ENCODE measurements at regions not wholly inside any gene's neighbourhood (a gene's known extent, or its start where the extent isn't known, plus 50 kb on each side); places are given as distances from the start of the nearest gene placed in this dataset.
"Not testable (repeated sequence)": the region's sequence is repeated elsewhere in the genome, so short reads cannot be mapped to it uniquely, and the experiment has no call there.

GRCh38 chr5:62093976-62094375, 212.0 kb upstream of the KIF2A start:
- intact Hi-C loops (cut with micrococcal nuclease; ENCODE audit: unreplicated experiment): no loop called here
- peak overlapping the region; percentile 53 for H3K4me3 Mint-ChIP-seq (ENCODE audit: low read depth, unreplicated experiment)
- no TSS peak for BruUV-seq (replicated peaks)
- CTCF ChIA-PET: no interaction called here
- no peak overlapping the region for H3K27ac Mint-ChIP-seq (ENCODE audit: unreplicated experiment)
- H3K36me3 Mint-ChIP-seq (ENCODE audit: insufficient read depth, unreplicated experiment): no peaks in the 10 kb centered on the region
- H3K9me3 Mint-ChIP-seq (ENCODE audit: low read depth, unreplicated experiment): no peaks in the 10 kb centered on the region
- H3K4me1 Mint-ChIP-seq (ENCODE audit: low read depth, unreplicated experiment): peaks cover 11% of the 10 kb centered on the region
- TF ChIP-seq CTCF (IDR thresholded peaks at IDR 0.05; ENCODE audit: unreplicated experiment): no peak
- peak; percentile 44 for DNase-seq
- H3K27me3 Mint-ChIP-seq (ENCODE audit: unreplicated experiment): peaks cover 49% of the 10 kb centered on the region

DNA sequence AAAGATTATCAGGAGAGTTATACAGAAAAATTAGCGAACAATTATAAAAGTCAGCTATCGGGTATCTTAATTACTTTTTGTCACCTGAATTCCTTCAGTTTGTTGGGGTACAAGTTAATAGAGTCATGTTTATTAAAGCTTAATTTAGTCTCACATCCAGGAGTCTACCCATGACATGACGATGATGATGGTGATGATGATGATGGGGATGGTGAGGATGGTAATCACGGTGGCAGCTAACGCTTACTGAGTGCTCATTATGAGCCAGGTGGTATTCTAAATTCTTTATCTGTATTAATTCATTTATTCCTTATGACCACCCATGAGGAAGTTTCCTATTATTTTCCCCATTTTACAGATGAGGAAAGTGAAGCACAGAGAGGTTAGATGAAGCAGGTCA, 208.6 kb upstream of the KIF2A start:
- no peak for DNase-seq
- CTCF ChIA-PET: no interaction called here
- Mint-ChIP-seq H3K4me1 (ENCODE audit: low read depth, unreplicated experiment) (peaks cover 11% of the 10 kb centered on the region), H3K27me3 (ENCODE audit: unreplicated experiment) (peaks cover 62% of the 10 kb centered on the region), H3K27ac (ENCODE audit: unreplicated experiment) (no peak overlapping the region), H3K9me3 (ENCODE audit: low read depth, unreplicated experiment) (no peaks in the 10 kb centered on the region), H3K4me3 (ENCODE audit: low read depth, unreplicated experiment) (no peak overlapping the region), H3K36me3 (ENCODE audit: insufficient read depth, unreplicated experiment) (no peaks in the 10 kb centered on the region)
- no TSS peak for BruUV-seq (replicated peaks)
- intact Hi-C loops (cut with micrococcal nuclease; ENCODE audit: unreplicated experiment): no loop called here
- no peak for TF ChIP-seq CTCF (IDR thresholded peaks at IDR 0.05; ENCODE audit: unreplicated experiment)

- intact Hi-C loops (cut with micrococcal nuclease; ENCODE audit: unreplicated experiment): no loop called here
- H3K36me3 Mint-ChIP-seq (ENCODE audit: insufficient read depth, unreplicated experiment): no peaks in the 10 kb centered on the region
- no TSS peak for BruUV-seq (replicated peaks)
- peaks cover 80% of the 10 kb centered on the region for H3K27me3 Mint-ChIP-seq (ENCODE audit: unreplicated experiment)
- no peaks in the 10 kb centered on the region for H3K4me1 Mint-ChIP-seq (ENCODE audit: low read depth, unreplicated experiment)
- no peak overlapping the region for H3K27ac Mint-ChIP-seq (ENCODE audit: unreplicated experiment)
- no peaks in the 10 kb centered on the region for H3K9me3 Mint-ChIP-seq (ENCODE audit: low read depth, unreplicated experiment)
- H3K4me3 Mint-ChIP-seq (ENCODE audit: low read depth, unreplicated experiment): no peak overlapping the region
- DNase-seq: no peak
- CTCF ChIA-PET: no interaction called here
- TF ChIP-seq CTCF (IDR thresholded peaks at IDR 0.05; ENCODE audit: unreplicated experiment): no peak
These were observed 205.8 kb upstream of the KIF2A start for GRCh38 chr5:62100201-62100600.

GRCh38 chr5:62103863-62104262, 202.1 kb upstream of the KIF2A start:
- H3K4me3 Mint-ChIP-seq (ENCODE audit: low read depth, unreplicated experiment); CTCF ChIA-PET; H3K36me3 Mint-ChIP-seq (ENCODE audit: insufficient read depth, unreplicated experiment); DNase-seq; H3K4me1 Mint-ChIP-seq (ENCODE audit: low read depth, unreplicated experiment); H3K27ac Mint-ChIP-seq (ENCODE audit: unreplicated experiment); H3K9me3 Mint-ChIP-seq (ENCODE audit: low read depth, unreplicated experiment); BruUV-seq (replicated peaks); intact Hi-C loops (cut with micrococcal nuclease; ENCODE audit: unreplicated experiment): not testable (repeated sequence)
- H3K27me3 Mint-ChIP-seq (ENCODE audit: unreplicated experiment): peaks cover 93% of the 10 kb centered on the region

- CTCF ChIA-PET: no interaction called here
- Mint-ChIP-seq H3K27ac (ENCODE audit: unreplicated experiment) (no peak overlapping the region), H3K27me3 (ENCODE audit: unreplicated experiment) (peaks cover 99% of the 10 kb centered on the region), H3K9me3 (ENCODE audit: low read depth, unreplicated experiment) (no peaks in the 10 kb centered on the region), H3K4me3 (ENCODE audit: low read depth, unreplicated experiment) (no peak overlapping the region), H3K4me1 (ENCODE audit: low read depth, unreplicated experiment) (no peaks in the 10 kb centered on the region), H3K36me3 (ENCODE audit: insufficient read depth, unreplicated experiment) (no peaks in the 10 kb centered on the region)
- no peak for DNase-seq
- intact Hi-C loops (cut with micrococcal nuclease; ENCODE audit: unreplicated experiment): no loop called here
- BruUV-seq (replicated peaks): no TSS peak
- TF ChIP-seq CTCF (IDR thresholded peaks at IDR 0.05; ENCODE audit: unreplicated experiment): no peak
These were observed 194.6 kb upstream of the KIF2A start for GRCh38 chr5:62111428-62111827.
